ENCODE measurements at regions not wholly inside any gene's neighbourhood (a gene's known extent, or its start where the extent isn't known, plus 50 kb on each side); places are given as distances from the start of the nearest gene placed in this dataset.

DNA sequence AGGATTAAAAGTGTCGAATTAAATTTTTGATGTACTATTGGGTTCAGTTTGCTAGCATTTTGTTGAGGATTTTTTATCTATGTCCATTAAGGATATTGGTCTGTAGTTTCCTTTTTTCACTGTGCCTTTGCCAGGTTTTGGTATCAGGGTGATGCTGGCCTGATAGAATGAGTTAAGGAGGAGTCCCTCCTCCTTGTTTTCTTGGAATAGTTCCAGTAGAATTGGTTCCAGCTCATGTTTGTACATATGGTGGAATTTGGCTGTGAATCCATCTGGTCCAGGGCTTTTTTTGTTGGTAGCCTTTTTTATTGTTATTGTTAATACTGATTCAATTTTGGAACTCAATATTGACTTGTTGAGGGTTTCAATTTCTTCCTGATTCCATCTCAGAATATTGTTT, 141.8 kb downstream of the SIM1 start:
- no peaks in the 10 kb centered on the region for H3K27me3 ChIP-seq (ENCODE audit: control insufficient read depth in 1 of 2, insufficient read depth in 2 of 2, low read length in 2 of 2)
- no peaks in the 10 kb centered on the region for H3K4me1 ChIP-seq (ENCODE audit: control insufficient read depth in 2 of 2, insufficient read depth in 2 of 2, low read length in 1 of 2)
- H3K9me3 ChIP-seq (ENCODE audit: control insufficient read depth in 2 of 2, insufficient read depth in 1 of 2, low read depth in 1 of 2, low read length in 1 of 2): no peaks in the 10 kb centered on the region
- H3K4me3 ChIP-seq (ENCODE audit: low read depth in 1 of 2, low read length in 2 of 2): no peak overlapping the region
- WGBS, 2 donors: 85 to 89% methylated on average over 1 of the region's 1 CpG
- no peaks in the 10 kb centered on the region for H3K36me3 ChIP-seq (ENCODE audit: control insufficient read depth in 2 of 2, insufficient read depth in 2 of 2, low read length in 1 of 2)
- no peak overlapping the region for H3K27ac ChIP-seq (ENCODE audit: low read depth in 2 of 2, low read length in 1 of 2)

DNA sequence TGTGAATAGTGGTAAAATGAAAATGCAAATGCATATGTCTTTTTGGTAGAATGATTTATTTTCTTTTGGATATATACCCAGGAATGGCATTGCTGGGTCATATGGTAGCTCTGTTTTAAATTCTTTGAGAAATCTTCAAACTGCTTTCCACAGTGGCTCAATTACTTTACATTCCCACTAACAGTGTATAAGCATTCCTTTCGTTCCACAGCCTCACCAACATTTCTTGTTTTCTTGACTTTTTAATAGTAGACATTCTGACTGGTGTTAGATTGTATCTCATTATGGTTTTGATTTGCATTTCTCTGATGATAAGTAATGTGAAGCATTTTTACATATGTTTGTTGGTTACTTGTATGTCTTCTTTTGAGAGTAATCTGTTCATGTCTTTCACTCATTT, 144.0 kb downstream of the SIM1 start:
- WGBS, 2 donors: 69 to 70% methylated on average over 1 of the region's 1 CpG
- H3K4me1 ChIP-seq (ENCODE audit: control insufficient read depth in 2 of 2, insufficient read depth in 2 of 2, low read length in 1 of 2): no peaks in the 10 kb centered on the region
- H3K27ac ChIP-seq (ENCODE audit: low read depth in 2 of 2, low read length in 1 of 2): no peak overlapping the region
- no peaks in the 10 kb centered on the region for H3K9me3 ChIP-seq (ENCODE audit: control insufficient read depth in 2 of 2, insufficient read depth in 1 of 2, low read depth in 1 of 2, low read length in 1 of 2)
- H3K4me3 ChIP-seq (ENCODE audit: low read depth in 1 of 2, low read length in 2 of 2): no peak overlapping the region
- H3K36me3 ChIP-seq (ENCODE audit: control insufficient read depth in 2 of 2, insufficient read depth in 2 of 2, low read length in 1 of 2): no peaks in the 10 kb centered on the region
- H3K27me3 ChIP-seq (ENCODE audit: control insufficient read depth in 1 of 2, insufficient read depth in 2 of 2, low read length in 2 of 2): no peaks in the 10 kb centered on the region

DNA sequence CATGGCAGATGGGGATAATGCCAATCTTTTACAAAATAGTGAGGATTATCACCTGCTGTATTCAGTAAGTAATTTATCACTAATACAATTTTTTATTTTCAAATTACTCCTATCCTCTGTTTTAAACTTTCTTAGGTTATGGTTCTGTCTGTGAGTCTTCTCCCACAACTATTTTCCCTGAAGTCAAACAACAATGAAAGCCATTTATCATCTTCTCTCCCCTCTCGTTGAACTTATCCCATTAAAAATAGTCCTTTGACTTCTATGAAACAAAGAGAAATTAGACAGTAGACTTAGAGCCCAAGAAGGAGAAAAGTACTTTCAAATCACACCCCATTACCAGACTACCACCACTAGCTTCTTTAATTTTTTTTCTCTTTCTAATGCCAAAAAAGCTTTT, 147.7 kb downstream of the SIM1 start:
- Histone ChIP-seq H3K4me1 (ENCODE audit: control insufficient read depth in 2 of 2, insufficient read depth in 2 of 2, low read length in 1 of 2) (no peaks in the 10 kb centered on the region), H3K27me3 (ENCODE audit: control insufficient read depth in 1 of 2, insufficient read depth in 2 of 2, low read length in 2 of 2) (no peaks in the 10 kb centered on the region), H3K9me3 (ENCODE audit: control insufficient read depth in 2 of 2, insufficient read depth in 1 of 2, low read depth in 1 of 2, low read length in 1 of 2) (no peaks in the 10 kb centered on the region), H3K36me3 (ENCODE audit: control insufficient read depth in 2 of 2, insufficient read depth in 2 of 2, low read length in 1 of 2) (no peaks in the 10 kb centered on the region), H3K4me3 (ENCODE audit: low read depth in 1 of 2, low read length in 2 of 2) (no peak overlapping the region), H3K27ac (ENCODE audit: low read depth in 2 of 2, low read length in 1 of 2) (no peak overlapping the region)
- WGBS, 2 donors: 4 to 14% methylated on average over 1 of the region's 1 CpG

GRCh38 chr6:100314186-100314585, 150.5 kb downstream of the SIM1 start:
- no peak overlapping the region for H3K27ac ChIP-seq (ENCODE audit: low read depth in 2 of 2, low read length in 1 of 2)
- no peaks in the 10 kb centered on the region for H3K9me3 ChIP-seq (ENCODE audit: control insufficient read depth in 2 of 2, insufficient read depth in 1 of 2, low read depth in 1 of 2, low read length in 1 of 2)
- H3K4me3 ChIP-seq (ENCODE audit: low read depth in 1 of 2, low read length in 2 of 2): no peak overlapping the region
- H3K4me1 ChIP-seq (ENCODE audit: control insufficient read depth in 2 of 2, insufficient read depth in 2 of 2, low read length in 1 of 2): no peaks in the 10 kb centered on the region
- H3K27me3 ChIP-seq (ENCODE audit: control insufficient read depth in 1 of 2, insufficient read depth in 2 of 2, low read length in 2 of 2): no peaks in the 10 kb centered on the region
- H3K36me3 ChIP-seq (ENCODE audit: control insufficient read depth in 2 of 2, insufficient read depth in 2 of 2, low read length in 1 of 2): no peaks in the 10 kb centered on the region

- Histone ChIP-seq H3K9me3 (ENCODE audit: control insufficient read depth in 2 of 2, insufficient read depth in 1 of 2, low read depth in 1 of 2, low read length in 1 of 2) (no peaks in the 10 kb centered on the region), H3K27me3 (ENCODE audit: control insufficient read depth in 1 of 2, insufficient read depth in 2 of 2, low read length in 2 of 2) (no peaks in the 10 kb centered on the region), H3K4me1 (ENCODE audit: control insufficient read depth in 2 of 2, insufficient read depth in 2 of 2, low read length in 1 of 2) (no peaks in the 10 kb centered on the region), H3K36me3 (ENCODE audit: control insufficient read depth in 2 of 2, insufficient read depth in 2 of 2, low read length in 1 of 2) (no peaks in the 10 kb centered on the region), H3K4me3 (ENCODE audit: low read depth in 1 of 2, low read length in 2 of 2) (no peak overlapping the region), H3K27ac (ENCODE audit: low read depth in 2 of 2, low read length in 1 of 2) (no peak overlapping the region)
- WGBS, 2 donors: 45 to 52% methylated on average over 5 of the region's 5 CpGs
Measured at GRCh38 chr6:100311707-100312251, 152.9 kb downstream of the SIM1 start.

DNA sequence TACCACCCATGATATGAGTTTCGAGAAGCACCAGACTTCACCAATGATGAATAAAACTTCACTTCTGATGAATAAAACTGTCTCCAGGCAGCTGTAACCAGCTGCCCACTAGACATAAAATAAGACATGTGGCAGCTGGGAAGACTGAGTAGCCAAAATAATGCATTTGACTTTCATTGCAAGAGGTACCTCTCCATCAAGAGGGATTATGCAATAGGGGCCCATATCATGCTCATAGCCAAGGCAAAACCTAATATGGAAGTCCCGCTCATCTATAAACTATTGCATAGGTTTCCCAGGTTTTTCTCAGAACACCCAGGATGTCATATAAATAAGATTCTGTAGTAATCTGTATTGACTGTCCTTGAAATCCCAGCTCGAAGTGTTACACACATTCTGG, 155.5 kb downstream of the SIM1 start:
- no peaks in the 10 kb centered on the region for H3K9me3 ChIP-seq (ENCODE audit: control insufficient read depth in 2 of 2, insufficient read depth in 1 of 2, low read depth in 1 of 2, low read length in 1 of 2)
- WGBS, 2 donors: 80 to 84% methylated on average over 3 of the region's 3 CpGs

DNA sequence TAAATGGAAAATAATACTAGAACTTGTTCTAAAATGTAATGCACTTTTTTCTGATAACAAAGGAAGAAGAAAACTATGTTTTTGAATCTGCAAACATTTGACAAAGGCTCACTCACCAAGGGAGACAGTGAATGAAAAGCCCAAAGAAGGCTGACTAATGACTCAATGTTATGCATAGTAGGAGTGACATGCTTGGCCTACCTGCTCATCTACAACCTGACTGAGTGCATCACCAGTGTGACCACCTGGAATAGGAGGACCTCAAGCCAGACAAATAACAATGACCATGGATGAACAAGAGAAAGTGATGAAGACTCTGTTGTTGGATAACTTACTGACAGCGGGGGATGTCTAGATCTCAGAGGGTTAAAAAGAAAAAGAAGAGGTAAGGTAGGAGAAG, 157.2 kb downstream of the SIM1 start:
- no peaks in the 10 kb centered on the region for H3K4me1 ChIP-seq (ENCODE audit: control insufficient read depth in 2 of 2, insufficient read depth in 2 of 2, low read length in 1 of 2)
- no peak overlapping the region for H3K4me3 ChIP-seq (ENCODE audit: low read depth in 1 of 2, low read length in 2 of 2)
- 92 to 100% methylated on average over 1 of the region's 1 CpG for WGBS, 2 donors
- H3K9me3 ChIP-seq (ENCODE audit: control insufficient read depth in 2 of 2, insufficient read depth in 1 of 2, low read depth in 1 of 2, low read length in 1 of 2): no peaks in the 10 kb centered on the region
- no peaks in the 10 kb centered on the region for H3K27me3 ChIP-seq (ENCODE audit: control insufficient read depth in 1 of 2, insufficient read depth in 2 of 2, low read length in 2 of 2)
- no peaks in the 10 kb centered on the region for H3K36me3 ChIP-seq (ENCODE audit: control insufficient read depth in 2 of 2, insufficient read depth in 2 of 2, low read length in 1 of 2)
- H3K27ac ChIP-seq (ENCODE audit: low read depth in 2 of 2, low read length in 1 of 2): no peak overlapping the region

More for the DNA sequence above, 155.5 kb downstream of the SIM1 start:
- no peaks in the 10 kb centered on the region for H3K4me1 ChIP-seq (ENCODE audit: control insufficient read depth in 2 of 2, insufficient read depth in 2 of 2, low read length in 1 of 2)
- no peaks in the 10 kb centered on the region for H3K36me3 ChIP-seq (ENCODE audit: control insufficient read depth in 2 of 2, insufficient read depth in 2 of 2, low read length in 1 of 2)
- H3K27me3 ChIP-seq (ENCODE audit: control insufficient read depth in 1 of 2, insufficient read depth in 2 of 2, low read length in 2 of 2): no peaks in the 10 kb centered on the region
- no peak overlapping the region for H3K4me3 ChIP-seq (ENCODE audit: low read depth in 1 of 2, low read length in 2 of 2)
- H3K27ac ChIP-seq (ENCODE audit: low read depth in 2 of 2, low read length in 1 of 2): no peak overlapping the region

GRCh38 chr6:100305209-100305869, 159.4 kb downstream of the SIM1 start:
- Histone ChIP-seq H3K4me1 (ENCODE audit: control insufficient read depth in 2 of 2, insufficient read depth in 2 of 2, low read length in 1 of 2) (no peaks in the 10 kb centered on the region), H3K4me3 (ENCODE audit: low read depth in 1 of 2, low read length in 2 of 2) (no peak overlapping the region)
- 40 to 57% methylated on average over 2 of the region's 2 CpGs for WGBS, 2 donors

GRCh38 chr6:100304575-100304974, 160.1 kb downstream of the SIM1 start:
- H3K4me1 ChIP-seq (ENCODE audit: control insufficient read depth in 2 of 2, insufficient read depth in 2 of 2, low read length in 1 of 2): no peaks in the 10 kb centered on the region
- H3K27ac ChIP-seq (ENCODE audit: low read depth in 2 of 2, low read length in 1 of 2): no peak overlapping the region

More at GRCh38 chr6:100305209-100305869, 159.4 kb downstream of the SIM1 start:
- H3K27me3 ChIP-seq (ENCODE audit: control insufficient read depth in 1 of 2, insufficient read depth in 2 of 2, low read length in 2 of 2): no peaks in the 10 kb centered on the region
- no peaks in the 10 kb centered on the region for H3K36me3 ChIP-seq (ENCODE audit: control insufficient read depth in 2 of 2, insufficient read depth in 2 of 2, low read length in 1 of 2)
- no peaks in the 10 kb centered on the region for H3K9me3 ChIP-seq (ENCODE audit: control insufficient read depth in 2 of 2, insufficient read depth in 1 of 2, low read depth in 1 of 2, low read length in 1 of 2)
- no peak overlapping the region for H3K27ac ChIP-seq (ENCODE audit: low read depth in 2 of 2, low read length in 1 of 2)

GRCh38 chr6:100301731-100302130, 163.0 kb downstream of the SIM1 start:
- H3K27me3 ChIP-seq (ENCODE audit: control insufficient read depth in 1 of 2, insufficient read depth in 2 of 2, low read length in 2 of 2): no peaks in the 10 kb centered on the region
- no peaks in the 10 kb centered on the region for H3K4me1 ChIP-seq (ENCODE audit: control insufficient read depth in 2 of 2, insufficient read depth in 2 of 2, low read length in 1 of 2)
- no peaks in the 10 kb centered on the region for H3K36me3 ChIP-seq (ENCODE audit: control insufficient read depth in 2 of 2, insufficient read depth in 2 of 2, low read length in 1 of 2)
- H3K4me3 ChIP-seq (ENCODE audit: low read depth in 1 of 2, low read length in 2 of 2): no peak overlapping the region
- H3K27ac ChIP-seq (ENCODE audit: low read depth in 2 of 2, low read length in 1 of 2): no peak overlapping the region
- 72 to 87% methylated on average over 2 of the region's 2 CpGs for WGBS, 2 donors
- H3K9me3 ChIP-seq (ENCODE audit: control insufficient read depth in 2 of 2, insufficient read depth in 1 of 2, low read depth in 1 of 2, low read length in 1 of 2): no peaks in the 10 kb centered on the region

More at GRCh38 chr6:100304575-100304974, 160.1 kb downstream of the SIM1 start:
- 24% methylated on average over 1 of the region's 1 CpG for WGBS, 2 donors
- Histone ChIP-seq H3K27me3 (ENCODE audit: control insufficient read depth in 1 of 2, insufficient read depth in 2 of 2, low read length in 2 of 2) (no peaks in the 10 kb centered on the region), H3K4me3 (ENCODE audit: low read depth in 1 of 2, low read length in 2 of 2) (no peak overlapping the region), H3K9me3 (ENCODE audit: control insufficient read depth in 2 of 2, insufficient read depth in 1 of 2, low read depth in 1 of 2, low read length in 1 of 2) (no peaks in the 10 kb centered on the region), H3K36me3 (ENCODE audit: control insufficient read depth in 2 of 2, insufficient read depth in 2 of 2, low read length in 1 of 2) (no peaks in the 10 kb centered on the region)
